IMR-90 (cell line): ENCODE measurements at regions not wholly inside any gene's neighbourhood (a gene's known extent, or its start where the extent isn't known, plus 50 kb on each side); places are given as distances from the start of the nearest gene placed in this dataset.
A peak's percentile ranks its signal among the peaks of the same experiment; 100 is the strongest.

Experiments used
- ATAC-seq: fragments of 200-7000 bp; cut with Tn5 transposase; 2 replicates; pipeline ENCODE4 v1.9.1; 2020; ENCODE audit warnings: low read depth, mild to moderate bottlenecking, moderate library complexity
- BruUV-seq: library from RNA; stranded (reverse); fragments of 400-500 nt; replicated peaks from 2 replicates; lab custom pipeline; 2021; lab: Mats Ljungman, UMichigan
- CTCF ChIA-PET: fragments of 300-600 bp; formaldehyde crosslinking; extraction: SDS; loops from one replicate; lab custom pipeline; 2021; ENCODE audit warnings: antibody characterized with exemption; lab: Yijun Ruan, JAX
- POLR2A ChIA-PET: fragments of 300-600 bp; sonication (Branson Sonifier 250); formaldehyde crosslinking; loops from one replicate; lab custom pipeline; 2022; ENCODE audit warnings: antibody characterized with exemption; ENCODE audit not compliant: unreplicated experiment; lab: Charles Lee
- DNase-seq: peaks from one replicate; pipeline ENCODE4 v3.0.0; 2013
- H2AFZ ChIP-seq: replicated peaks from 2 replicates; pipeline ENCODE3; 2013; ENCODE audit warnings: low read length, mild to moderate bottlenecking; ENCODE audit not compliant: poor library complexity
- H2AK5ac ChIP-seq: 2 replicates; pipeline ENCODE4 v1.6.1; 2013; ENCODE audit warnings: low read depth, low read length, inconsistent platforms
- H2AK9ac ChIP-seq: replicated peaks from 2 replicates; pipeline ENCODE3; 2013; ENCODE audit warnings: mild to moderate bottlenecking, low read depth, low read length, moderate library complexity; ENCODE audit not compliant: poor library complexity
- H2BK120ac ChIP-seq: 2 replicates; pipeline ENCODE4 v1.6.1; 2013; ENCODE audit warnings: low read depth, low read length, inconsistent platforms
- H2BK15ac ChIP-seq: 3 replicates; pipeline ENCODE4 v1.6.1; 2013; ENCODE audit warnings: low read depth, low read length, inconsistent platforms
- H2BK20ac ChIP-seq: 2 replicates; pipeline ENCODE4 v1.6.1; 2013; ENCODE audit warnings: low read depth, mild to moderate bottlenecking, inconsistent platforms, low read length, moderate library complexity
- H2BK5ac ChIP-seq: 2 replicates; pipeline ENCODE4 v1.6.1; 2013; ENCODE audit warnings: mild to moderate bottlenecking, low read depth, low read length, inconsistent platforms; ENCODE audit not compliant: poor library complexity, severe bottlenecking
- H3K14ac ChIP-seq: replicated peaks from 2 replicates; pipeline ENCODE4 v1.6.1; 2013; ENCODE audit warnings: low read depth, low read length, inconsistent platforms
- H3K18ac ChIP-seq: 2 replicates; pipeline ENCODE4 v1.6.1; 2013; ENCODE audit warnings: low read depth, low read length, control low read depth
- H3K23ac ChIP-seq: 2 replicates; pipeline ENCODE4 v1.6.1; 2013; ENCODE audit warnings: low read depth, low read length, inconsistent platforms
- H3K27ac ChIP-seq: 2 replicates; pipeline ENCODE4 v1.5.1; 2013; ENCODE audit warnings: mild to moderate bottlenecking, control low read depth, low read length; ENCODE audit not compliant: insufficient read depth
- H3K27me3 ChIP-seq: 2 replicates; pipeline ENCODE4 v1.6.1; 2013; ENCODE audit warnings: low read length; ENCODE audit not compliant: control insufficient read depth, insufficient read depth
- H3K36me3 ChIP-seq: 2 replicates; pipeline ENCODE4 v1.6.1; 2013; ENCODE audit warnings: low read length, mixed read lengths; ENCODE audit not compliant: control insufficient read depth, insufficient read depth
- H3K4ac ChIP-seq: 2 replicates; pipeline ENCODE4 v1.6.1; 2013; ENCODE audit warnings: low read depth, low read length, inconsistent platforms
- H3K4me1 ChIP-seq: 2 replicates; pipeline ENCODE4 v1.6.1; 2013; ENCODE audit warnings: low read length, mixed read lengths; ENCODE audit not compliant: control insufficient read depth, insufficient read depth
- H3K4me2 ChIP-seq: 2 replicates; pipeline ENCODE4 v1.6.1; 2013; ENCODE audit warnings: low read depth, mild to moderate bottlenecking, control low read depth, low read length, moderate library complexity
- H3K4me3 ChIP-seq: 2 replicates; pipeline ENCODE4 v1.5.1; 2013; ENCODE audit warnings: low read depth, mild to moderate bottlenecking, control low read depth, low read length, moderate library complexity; ENCODE audit not compliant: insufficient read depth
- H3K56ac ChIP-seq: 2 replicates; pipeline ENCODE4 v1.6.1; 2013; ENCODE audit warnings: low read length, inconsistent platforms; ENCODE audit not compliant: insufficient read depth; ENCODE audit errors: extremely low read depth
- H3K79me1 ChIP-seq, 2 experiments: 2 replicates each; pipeline ENCODE4 v1.6.1; 2013; ENCODE audit warnings: low read length in 2 of 2, inconsistent platforms in 1 of 2, low read depth in 1 of 2
- H3K9ac ChIP-seq: 2 replicates; pipeline ENCODE4 v1.6.1; 2013; ENCODE audit warnings: low read depth, low read length, control low read depth
- H3K9me1 ChIP-seq: 2 replicates; pipeline ENCODE4 v1.6.1; 2013; ENCODE audit warnings: low read length, inconsistent platforms; ENCODE audit not compliant: insufficient read depth
- H3K9me3 ChIP-seq: 2 replicates; pipeline ENCODE4 v1.6.1; 2013; ENCODE audit warnings: low read length; ENCODE audit not compliant: control insufficient read depth, insufficient read depth
- H4K20me1 ChIP-seq: 2 replicates; pipeline ENCODE4 v1.6.1; 2013; ENCODE audit warnings: low read length, inconsistent platforms; ENCODE audit not compliant: insufficient read depth
- H4K5ac ChIP-seq: 2 replicates; pipeline ENCODE4 v1.6.1; 2013; ENCODE audit warnings: mild to moderate bottlenecking, low read depth, low read length, control low read depth
- H4K8ac ChIP-seq, 2 experiments: 2 replicates each; pipeline ENCODE4 v1.6.1; 2013; ENCODE audit warnings: low read depth in 2 of 2, low read length in 2 of 2, control low read depth in 1 of 2, inconsistent platforms in 1 of 2
- H4K91ac ChIP-seq: 2 replicates; pipeline ENCODE4 v1.6.1; 2013; ENCODE audit warnings: low read depth, low read length, inconsistent platforms; ENCODE audit not compliant: insufficient read depth
- MAFK ChIP-seq: IDR thresholded peaks from 2 replicates; pipeline ENCODE4 v1.6.1; 2012; ENCODE audit warnings: low read depth, low read length, improper control_type of control experiment
- MAZ ChIP-seq: IDR thresholded peaks from 2 replicates; pipeline ENCODE4 v1.6.1; 2012; ENCODE audit warnings: low read depth, mild to moderate bottlenecking, low read length, improper control_type of control experiment, moderate library complexity, borderline replicate concordance
- MXI1 ChIP-seq: IDR thresholded peaks from 2 replicates; pipeline ENCODE4 v1.6.1; 2012; ENCODE audit warnings: low read depth, mild to moderate bottlenecking, low read length, moderate library complexity, borderline replicate concordance
- NFE2L2 ChIP-seq: fragments of 150-350 bp; IDR thresholded peaks from 2 replicates; pipeline ENCODE4 v1.6.1; 2016; ENCODE audit warnings: low read depth, mild to moderate bottlenecking, low read length
- RCOR1 ChIP-seq: IDR thresholded peaks from 2 replicates; pipeline ENCODE4 v1.6.1; 2012; ENCODE audit warnings: mild to moderate bottlenecking, low read length, improper control_type of control experiment; ENCODE audit not compliant: insufficient replicate concordance
- RFX5 ChIP-seq: IDR thresholded peaks from 2 replicates; pipeline ENCODE4 v1.8.0; 2012; ENCODE audit warnings: low read depth, mild to moderate bottlenecking, low read length, moderate library complexity
- SMC3 ChIP-seq: fragments of 150-350 bp; IDR thresholded peaks from 2 replicates; pipeline ENCODE4 v1.6.1; 2016; ENCODE audit warnings: low read depth, mild to moderate bottlenecking, antibody characterized with exemption, low read length, moderate library complexity
- WGBS, 2 experiments: methylation state at CpG; one replicate each; pipeline versions ENCODE4 v1.1.5 to v1.1.7; 2013; ENCODE audit warnings: missing lambda C conversion rate in 2 of 2; ENCODE audit not compliant: insufficient read length in 1 of 2; ENCODE audit errors: extremely low coverage in 2 of 2; 5-methylcytosine and 5-hydroxymethylcytosine counted together
- dilution Hi-C: fragments of 300-500 bp; cut with HindIII; formaldehyde crosslinking; loops from one replicate; pipeline ENCODE4 v1.14.3; 2018; ENCODE audit warnings: low sequenced_read_pairs; ENCODE audit not compliant: unreplicated experiment
- in situ Hi-C: fragments of 300-500 bp; cut with MboI; formaldehyde crosslinking; loops from 3 replicates; pipeline ENCODE4 v1.14.3; 2019; ENCODE audit warnings: low sequenced_read_pairs, inconsistent platforms, mixed read lengths
- intact Hi-C: fragments of 100-400 bp; cut with micrococcal nuclease; formaldehyde crosslinking; loops from 2 replicates; pipeline ENCODE4 v1.10.0; 2022

DNA sequence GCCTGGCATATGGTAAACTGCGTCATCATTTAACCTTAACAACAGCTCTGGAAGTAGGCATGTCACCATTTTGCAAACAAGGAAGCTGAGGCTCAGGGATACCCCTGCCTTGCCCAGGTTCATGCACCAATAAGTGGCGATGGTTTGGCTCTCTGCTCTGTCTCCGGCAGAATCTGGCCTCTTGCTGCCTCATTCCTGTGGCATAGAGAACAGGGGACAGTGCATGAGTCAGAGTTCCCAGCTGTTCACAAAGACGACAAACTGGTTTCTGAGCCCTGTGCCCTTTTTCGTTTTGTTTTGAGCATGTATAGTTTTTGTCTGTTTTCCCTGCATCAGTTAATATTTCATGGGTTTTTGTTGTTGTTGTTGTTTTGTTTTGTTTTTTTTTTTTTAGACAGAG, 236.8 kb downstream of the OPA1 start:
- CTCF ChIA-PET = interaction anchor here (0.7 kb wide), 1 partner anchor 501 kb away, joined by 4 read pairs; no protein-coding TSS in a partner anchor
- no TSS peak for BruUV-seq
- DNase-seq = peak; percentile 16
- H3K4me3 ChIP-seq = no peak overlapping the region
- H3K18ac ChIP-seq = no peak overlapping the region
- dilution Hi-C loops (no loop called here), intact Hi-C loops (no loop called here), in situ Hi-C loops (no loop called here)
- no peak overlapping the region for H3K56ac ChIP-seq
- no peak overlapping the region for H4K8ac ChIP-seq
- H3K4me2 ChIP-seq = no peak overlapping the region
- TF ChIP-seq RFX5 = peak; percentile 63; the same call in 1 of the 2 replicates
- TF ChIP-seq MAFK = no peak
- TF ChIP-seq SMC3 = no peak
- TF ChIP-seq RCOR1 = no peak
- TF ChIP-seq MAZ = no peak
- no peak for TF ChIP-seq NFE2L2
- TF ChIP-seq MXI1 = no peak
- H4K91ac ChIP-seq = no peak overlapping the region
- no peaks in the 10 kb centered on the region for H3K4me1 ChIP-seq
- no peaks in the 10 kb centered on the region for H3K9me3 ChIP-seq
- no peak overlapping the region for H2AK5ac ChIP-seq
- no peak overlapping the region for H2BK20ac ChIP-seq
- POLR2A ChIA-PET = no interaction called here
- no peak overlapping the region for H3K9ac ChIP-seq
- H3K14ac ChIP-seq = no peak overlapping the region
- H2AFZ ChIP-seq = no peak overlapping the region
- H4K5ac ChIP-seq = no peak overlapping the region
- 25% methylated on average over 2 of the region's 5 CpGs; no CpG with 5 or more reads in 1 of the 2 experiments for WGBS, 2 experiments
- no peak overlapping the region for H3K27ac ChIP-seq
- H2AK9ac ChIP-seq = no peak overlapping the region
- peaks cover 30% of the 10 kb centered on the region for H3K27me3 ChIP-seq
- ATAC-seq = peak; percentile 46
- H2BK5ac ChIP-seq = no peak overlapping the region
- no peak overlapping the region for H2BK15ac ChIP-seq
- no peaks in the 10 kb centered on the region for H4K20me1 ChIP-seq
- no peaks in the 10 kb centered on the region for H3K9me1 ChIP-seq
- H3K79me1 ChIP-seq = no peaks in the 10 kb centered on the region
- H2BK120ac ChIP-seq = no peak overlapping the region
- no peak overlapping the region for H3K4ac ChIP-seq
- H3K36me3 ChIP-seq = no peaks in the 10 kb centered on the region
- H3K23ac ChIP-seq = no peak overlapping the region
